IMR-90 (cell line): ENCODE measurements at regions not wholly inside any gene's neighbourhood (a gene's known extent, or its start where the extent isn't known, plus 50 kb on each side); places are given as distances from the start of the nearest gene placed in this dataset.

Experiments
- CEBPB ChIP-seq: IDR thresholded peaks from 2 replicates; pipeline ENCODE4 v1.6.1; 2012; ENCODE audit warnings: low read depth, low read length, improper control_type of control experiment
- CHD1 ChIP-seq: IDR thresholded peaks from 2 replicates; pipeline ENCODE4 v1.6.1; 2012; ENCODE audit warnings: low read depth, low read length, improper control_type of control experiment
- FOS ChIP-seq: fragments of 150-350 bp; IDR thresholded peaks from 2 replicates; pipeline ENCODE4 v1.6.1; 2016; ENCODE audit warnings: low read depth, low read length
- MAFK ChIP-seq: IDR thresholded peaks from 2 replicates; pipeline ENCODE4 v1.6.1; 2012; ENCODE audit warnings: low read depth, low read length, improper control_type of control experiment
- MXI1 ChIP-seq: IDR thresholded peaks from 2 replicates; pipeline ENCODE4 v1.6.1; 2012; ENCODE audit warnings: low read depth, mild to moderate bottlenecking, low read length, moderate library complexity, borderline replicate concordance
- POLR2A ChIP-seq: IDR thresholded peaks from 2 replicates; pipeline ENCODE4 v1.6.1; 2012; ENCODE audit warnings: mild to moderate bottlenecking, low read depth, low read length
- RCOR1 ChIP-seq: IDR thresholded peaks from 2 replicates; pipeline ENCODE4 v1.6.1; 2012; ENCODE audit warnings: mild to moderate bottlenecking, low read length, improper control_type of control experiment; ENCODE audit not compliant: insufficient replicate concordance
- RFX5 ChIP-seq: IDR thresholded peaks from 2 replicates; pipeline ENCODE4 v1.8.0; 2012; ENCODE audit warnings: low read depth, mild to moderate bottlenecking, low read length, moderate library complexity
- SMC3 ChIP-seq: fragments of 150-350 bp; IDR thresholded peaks from 2 replicates; pipeline ENCODE4 v1.6.1; 2016; ENCODE audit warnings: low read depth, mild to moderate bottlenecking, antibody characterized with exemption, low read length, moderate library complexity
- TF ChIP-seq, protein P1 (sequence below): conservative IDR thresholded peaks from 2 replicates; pipeline ENCODE4 v1.5.1; 2012; ENCODE audit warnings: mild to moderate bottlenecking, low read depth, low read length, improper control_type of control experiment
- TF ChIP-seq, protein P2 (sequence below): fragments of 150-350 bp; IDR thresholded peaks from 2 replicates; pipeline ENCODE4 v1.6.1; 2017; ENCODE audit warnings: mild to moderate bottlenecking, antibody characterized with exemption, low read length, low read depth
- TF ChIP-seq, protein P3 (sequence below): fragments of 150-350 bp; IDR thresholded peaks from 2 replicates; pipeline ENCODE4 v1.6.1; 2016; ENCODE audit warnings: low read depth, mild to moderate bottlenecking, low read length, moderate library complexity, borderline replicate concordance

DNA sequence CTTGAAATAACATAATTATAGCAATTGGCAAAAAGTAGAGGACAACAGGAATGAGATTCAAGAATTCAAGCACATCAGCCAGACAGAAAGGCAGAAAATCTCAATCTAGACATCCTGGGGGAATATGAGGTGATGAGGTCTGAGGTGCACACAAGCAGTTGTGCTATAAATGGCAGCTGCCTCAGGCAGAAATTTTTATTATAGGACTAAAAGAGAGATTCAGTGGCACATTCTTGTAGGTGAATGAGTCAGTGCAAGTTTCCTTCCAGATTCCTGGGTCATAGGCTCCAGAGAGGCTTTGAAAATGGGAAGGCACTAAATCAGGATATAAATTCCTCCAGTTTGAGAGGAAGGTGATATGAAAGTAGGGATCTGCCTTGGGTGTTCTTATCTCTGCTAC, 127.2 kb upstream of the THSD7B start:
- TF ChIP-seq, protein P1, sequence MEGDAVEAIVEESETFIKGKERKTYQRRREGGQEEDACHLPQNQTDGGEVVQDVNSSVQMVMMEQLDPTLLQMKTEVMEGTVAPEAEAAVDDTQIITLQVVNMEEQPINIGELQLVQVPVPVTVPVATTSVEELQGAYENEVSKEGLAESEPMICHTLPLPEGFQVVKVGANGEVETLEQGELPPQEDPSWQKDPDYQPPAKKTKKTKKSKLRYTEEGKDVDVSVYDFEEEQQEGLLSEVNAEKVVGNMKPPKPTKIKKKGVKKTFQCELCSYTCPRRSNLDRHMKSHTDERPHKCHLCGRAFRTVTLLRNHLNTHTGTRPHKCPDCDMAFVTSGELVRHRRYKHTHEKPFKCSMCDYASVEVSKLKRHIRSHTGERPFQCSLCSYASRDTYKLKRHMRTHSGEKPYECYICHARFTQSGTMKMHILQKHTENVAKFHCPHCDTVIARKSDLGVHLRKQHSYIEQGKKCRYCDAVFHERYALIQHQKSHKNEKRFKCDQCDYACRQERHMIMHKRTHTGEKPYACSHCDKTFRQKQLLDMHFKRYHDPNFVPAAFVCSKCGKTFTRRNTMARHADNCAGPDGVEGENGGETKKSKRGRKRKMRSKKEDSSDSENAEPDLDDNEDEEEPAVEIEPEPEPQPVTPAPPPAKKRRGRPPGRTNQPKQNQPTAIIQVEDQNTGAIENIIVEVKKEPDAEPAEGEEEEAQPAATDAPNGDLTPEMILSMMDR = no peak
- TF ChIP-seq MXI1 (no peak), FOS (no peak), POLR2A (no peak), SMC3 (no peak), MAFK (no peak), CHD1 (no peak), CEBPB (no peak), RFX5 (no peak), RCOR1 (no peak)
- TF ChIP-seq, protein P2, sequence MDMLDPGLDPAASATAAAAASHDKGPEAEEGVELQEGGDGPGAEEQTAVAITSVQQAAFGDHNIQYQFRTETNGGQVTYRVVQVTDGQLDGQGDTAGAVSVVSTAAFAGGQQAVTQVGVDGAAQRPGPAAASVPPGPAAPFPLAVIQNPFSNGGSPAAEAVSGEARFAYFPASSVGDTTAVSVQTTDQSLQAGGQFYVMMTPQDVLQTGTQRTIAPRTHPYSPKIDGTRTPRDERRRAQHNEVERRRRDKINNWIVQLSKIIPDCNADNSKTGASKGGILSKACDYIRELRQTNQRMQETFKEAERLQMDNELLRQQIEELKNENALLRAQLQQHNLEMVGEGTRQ = no peak
- TF ChIP-seq, protein P3, sequence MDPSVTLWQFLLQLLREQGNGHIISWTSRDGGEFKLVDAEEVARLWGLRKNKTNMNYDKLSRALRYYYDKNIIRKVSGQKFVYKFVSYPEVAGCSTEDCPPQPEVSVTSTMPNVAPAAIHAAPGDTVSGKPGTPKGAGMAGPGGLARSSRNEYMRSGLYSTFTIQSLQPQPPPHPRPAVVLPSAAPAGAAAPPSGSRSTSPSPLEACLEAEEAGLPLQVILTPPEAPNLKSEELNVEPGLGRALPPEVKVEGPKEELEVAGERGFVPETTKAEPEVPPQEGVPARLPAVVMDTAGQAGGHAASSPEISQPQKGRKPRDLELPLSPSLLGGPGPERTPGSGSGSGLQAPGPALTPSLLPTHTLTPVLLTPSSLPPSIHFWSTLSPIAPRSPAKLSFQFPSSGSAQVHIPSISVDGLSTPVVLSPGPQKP = no peak
